ENCODE measurements at regions not wholly inside any gene's neighbourhood (a gene's known extent, or its start where the extent isn't known, plus 50 kb on each side); places are given as distances from the start of the nearest gene placed in this dataset.

GRCh38 chr10:118967160-118967559 lies 62.4 kb upstream of the NANOS1 start:
- no peak for TF ChIP-seq RBAK (tag by site-specific recombination; IDR thresholded peaks at IDR 0.05)
- no peak for TF ChIP-seq ZNF24 (tag by site-specific recombination; IDR thresholded peaks at IDR 0.05)
- TF ChIP-seq MYNN (tag by site-specific recombination; IDR thresholded peaks at IDR 0.05; ENCODE audit: borderline replicate concordance) = no peak
- TF ChIP-seq PRDM6 (tag by site-specific recombination; IDR thresholded peaks at IDR 0.05) = no peak
- TF ChIP-seq ZNF561 (tag by site-specific recombination; IDR thresholded peaks at IDR 0.05; ENCODE audit: borderline replicate concordance) = no peak
